HFFc6 (cell line): ENCODE measurements at regions not wholly inside any gene's neighbourhood (a gene's known extent, or its start where the extent isn't known, plus 50 kb on each side); places are given as distances from the start of the nearest gene placed in this dataset.
"Not testable (repeated sequence)": the region's sequence is repeated elsewhere in the genome, so short reads cannot be mapped to it uniquely, and the experiment has no call there.

ENCODE experiments used
- DNase-seq: peaks from one replicate; pipeline ENCODE4 v3.0.0-alpha.2; 2018
- H3K27ac Mint-ChIP-seq: 2 replicates; pipeline ENCODE4 v1.8.0; 2020; ENCODE audit warnings: mild to moderate bottlenecking, mixed read lengths
- H3K27me3 Mint-ChIP-seq: 2 replicates; pipeline ENCODE4 v1.8.0; 2021; ENCODE audit warnings: mild to moderate bottlenecking, moderate library complexity, mixed read lengths; ENCODE audit not compliant: insufficient read depth
- H3K36me3 Mint-ChIP-seq: 2 replicates; pipeline ENCODE4 v1.8.0; 2021; ENCODE audit warnings: low read depth, mixed read lengths
- H3K4me1 Mint-ChIP-seq: 2 replicates; pipeline ENCODE4 v1.8.0; 2020; ENCODE audit warnings: low read depth, mixed read lengths
- H3K4me3 Mint-ChIP-seq: 2 replicates; pipeline ENCODE4 v1.8.0; 2020; ENCODE audit warnings: mild to moderate bottlenecking, moderate library complexity, mixed read lengths
- H3K9me3 Mint-ChIP-seq: 2 replicates; pipeline ENCODE4 v1.8.0; 2020; ENCODE audit warnings: mild to moderate bottlenecking, mixed read lengths
- CTCF ChIP-seq: fragments of 200-600 bp; sonication (generic); IDR thresholded peaks from 2 replicates; pipeline ENCODE4 v1.5.0; 2021; ENCODE audit warnings: antibody characterized with exemption, mild to moderate bottlenecking

GRCh38 chr20:22060610-22061009, 355.1 kb downstream of the PAX1 start:
- H3K27me3 Mint-ChIP-seq: no peaks in the 10 kb centered on the region; the same call in 1 of the 2 replicates
- no peak overlapping the region for H3K27ac Mint-ChIP-seq
- no peak for DNase-seq
- no peaks in the 10 kb centered on the region for H3K4me1 Mint-ChIP-seq
- no peak overlapping the region for H3K4me3 Mint-ChIP-seq
- peaks cover 77% of the 10 kb centered on the region for H3K9me3 Mint-ChIP-seq
- H3K36me3 Mint-ChIP-seq: peaks cover 10% of the 10 kb centered on the region; the same call in 1 of the 2 replicates
- TF ChIP-seq CTCF: no peak

GRCh38 chr20:22058746-22059145, 353.3 kb downstream of the PAX1 start:
- Mint-ChIP-seq H3K36me3 (0 out of 2 replicates have a peak, but pooled peaks cover 10% of the 10 kb centered on the region), H3K27me3 (no peaks in the 10 kb centered on the region; the same call in 1 of the 2 replicates), H3K4me3 (no peak overlapping the region), H3K4me1 (no peaks in the 10 kb centered on the region), H3K27ac (no peak overlapping the region), H3K9me3 (peaks cover 63% of the 10 kb centered on the region)
- TF ChIP-seq CTCF: no peak
- no peak for DNase-seq

- no peak for DNase-seq
- no peak overlapping the region for H3K4me3 Mint-ChIP-seq
- no peak overlapping the region for H3K27ac Mint-ChIP-seq
- no peaks in the 10 kb centered on the region for H3K4me1 Mint-ChIP-seq
- no peaks in the 10 kb centered on the region for H3K36me3 Mint-ChIP-seq
- H3K27me3 Mint-ChIP-seq: no peaks in the 10 kb centered on the region
- TF ChIP-seq CTCF: no peak
- H3K9me3 Mint-ChIP-seq: peaks cover 60% of the 10 kb centered on the region
Observed at GRCh38 chr20:22055981-22056380, 350.5 kb downstream of the PAX1 start.

- Mint-ChIP-seq H3K9me3 (peaks cover 53% of the 10 kb centered on the region), H3K4me1 (no peaks in the 10 kb centered on the region), H3K27ac (no peak overlapping the region), H3K36me3 (no peaks in the 10 kb centered on the region), H3K27me3 (no peaks in the 10 kb centered on the region), H3K4me3 (no peak overlapping the region)
- no peak for DNase-seq
- no peak for TF ChIP-seq CTCF
Observed at GRCh38 chr20:22052025-22052650, 346.7 kb downstream of the PAX1 start.

- H3K4me3 Mint-ChIP-seq, H3K36me3 Mint-ChIP-seq, H3K4me1 Mint-ChIP-seq, H3K27me3 Mint-ChIP-seq, DNase-seq, H3K27ac Mint-ChIP-seq: not testable (repeated sequence)
- peaks cover 48% of the 10 kb centered on the region for H3K9me3 Mint-ChIP-seq
Observed at GRCh38 chr20:22045956-22046507, 340.6 kb downstream of the PAX1 start.

GRCh38 chr20:22027423-22027822, 322.0 kb downstream of the PAX1 start:
- no peak for TF ChIP-seq CTCF
- H3K4me1 Mint-ChIP-seq: no peaks in the 10 kb centered on the region
- H3K27me3 Mint-ChIP-seq: no peaks in the 10 kb centered on the region; the same call in 1 of the 2 replicates
- H3K9me3 Mint-ChIP-seq: peaks cover 48% of the 10 kb centered on the region
- H3K36me3 Mint-ChIP-seq: 0 out of 2 replicates have a peak, but pooled peaks cover 4% of the 10 kb centered on the region
- DNase-seq: no peak
- H3K4me3 Mint-ChIP-seq: no peak overlapping the region
- no peak overlapping the region for H3K27ac Mint-ChIP-seq
